AG09309 (cell line): ENCODE measurements at regions not wholly inside any gene's neighbourhood (a gene's known extent, or its start where the extent isn't known, plus 50 kb on each side); places are given as distances from the start of the nearest gene placed in this dataset.

ENCODE experiments used
- DNase-seq: peaks from one replicate; pipeline ENCODE4 v3.0.0-alpha.2; 2010; ENCODE audit warnings: low read depth
- H3K4me3 ChIP-seq: 2 replicates; pipeline ENCODE4 v1.5.1; 2011; ENCODE audit warnings: mild to moderate bottlenecking, low read depth, low read length, moderate library complexity; ENCODE audit not compliant: control insufficient read depth
- CTCF ChIP-seq: IDR thresholded peaks from 2 replicates; pipeline ENCODE4 v1.5.1; 2011; ENCODE audit warnings: mild to moderate bottlenecking, low read depth, low read length, inconsistent platforms; ENCODE audit not compliant: insufficient read depth, control insufficient read depth; ENCODE audit errors: missing control alignments

- DNase-seq, result no peak
Observed at GRCh38 chr4:81826817-81827424, 355.2 kb upstream of the RASGEF1B start.

GRCh38 chr4:81826335-81826734 is 354.6 kb upstream of the RASGEF1B start:
- DNase-seq, result no peak
- TF ChIP-seq CTCF, result no peak
- H3K4me3 ChIP-seq, result no peak overlapping the region

More at GRCh38 chr4:81826817-81827424, 355.2 kb upstream of the RASGEF1B start:
- TF ChIP-seq CTCF, result no peak
- H3K4me3 ChIP-seq, result no peak overlapping the region

- DNase-seq, result no peak
- no peak overlapping the region for H3K4me3 ChIP-seq
- TF ChIP-seq CTCF, result no peak
Observed at GRCh38 chr4:81818385-81818920, 346.7 kb upstream of the RASGEF1B start.

GRCh38 chr4:81816031-81816761 is 344.5 kb upstream of the RASGEF1B start:
- DNase-seq, result no peak
- no peak overlapping the region for H3K4me3 ChIP-seq
- no peak for TF ChIP-seq CTCF

GRCh38 chr4:81814987-81815541 is 343.4 kb upstream of the RASGEF1B start:
- TF ChIP-seq CTCF, result no peak
- H3K4me3 ChIP-seq, result no peak overlapping the region
- no peak for DNase-seq

- no peak overlapping the region for H3K4me3 ChIP-seq
- no peak for TF ChIP-seq CTCF
- no peak for DNase-seq
Observed at GRCh38 chr4:81811562-81812293, 340.0 kb upstream of the RASGEF1B start.
